H9 (cell line): ENCODE measurements at regions not wholly inside any gene's neighbourhood (a gene's known extent, or its start where the extent isn't known, plus 50 kb on each side); places are given as distances from the start of the nearest gene placed in this dataset.

Experiments
- DNase-seq: peaks from one replicate; pipeline ENCODE4 v3.0.0-alpha.2; 2017
- H2AFZ ChIP-seq: one replicate; pipeline ENCODE4 v1.6.1; 2013; ENCODE audit warnings: mild to moderate bottlenecking, low read length, control low read depth, moderate library complexity
- H2AK5ac ChIP-seq: 2 replicates; pipeline ENCODE4 v1.6.1; 2013; ENCODE audit warnings: low read length, control low read depth, mixed read lengths; ENCODE audit not compliant: insufficient read length
- H2BK120ac ChIP-seq: one replicate; pipeline ENCODE4 v1.6.1; 2013; ENCODE audit warnings: low read depth, mild to moderate bottlenecking, low read length, control low read depth, inconsistent platforms; ENCODE audit not compliant: poor library complexity, severe bottlenecking
- H2BK12ac ChIP-seq: 2 replicates; pipeline ENCODE4 v1.6.1; 2013; ENCODE audit warnings: low read length, control low read depth, mixed read lengths, low read depth; ENCODE audit not compliant: insufficient read length
- H2BK15ac ChIP-seq: 2 replicates; pipeline ENCODE4 v1.6.1; 2013; ENCODE audit warnings: low read depth, low read length, control low read depth
- H2BK20ac ChIP-seq: one replicate; pipeline ENCODE4 v1.6.1; 2013; ENCODE audit warnings: low read depth, mild to moderate bottlenecking, low read length, control low read depth, inconsistent platforms; ENCODE audit not compliant: poor library complexity, severe bottlenecking
- H2BK5ac ChIP-seq: 2 replicates; pipeline ENCODE4 v1.6.1; 2013; ENCODE audit warnings: low read length, control low read depth, mixed read lengths; ENCODE audit not compliant: insufficient read length
- H3K14ac ChIP-seq: 2 replicates; pipeline ENCODE4 v1.6.1; 2013; ENCODE audit warnings: low read length, control low read depth; ENCODE audit not compliant: insufficient read depth
- H3K18ac ChIP-seq: 2 replicates; pipeline ENCODE4 v1.6.1; 2013; ENCODE audit warnings: low read depth, mild to moderate bottlenecking, mixed read lengths, low read length, control low read depth; ENCODE audit not compliant: insufficient read length
- H3K23ac ChIP-seq: 2 replicates; pipeline ENCODE4 v1.6.1; 2013; ENCODE audit warnings: low read length, control low read depth, mixed read lengths, low read depth; ENCODE audit not compliant: insufficient read length
- H3K23me2 ChIP-seq: 2 replicates; pipeline ENCODE4 v1.6.1; 2013; ENCODE audit warnings: low read depth, mild to moderate bottlenecking, mixed read lengths, low read length, control low read depth; ENCODE audit not compliant: insufficient read length, poor library complexity, severe bottlenecking
- H3K27ac ChIP-seq: 2 replicates; pipeline ENCODE4 v1.5.1; 2013; ENCODE audit warnings: low read length, control low read depth, mixed read lengths, low read depth; ENCODE audit not compliant: insufficient read length
- H3K27me3 ChIP-seq: 2 replicates; pipeline ENCODE4 v1.6.1; 2013; ENCODE audit warnings: low read length, control low read depth, inconsistent platforms; ENCODE audit not compliant: insufficient read depth
- H3K4ac ChIP-seq: 2 replicates; pipeline ENCODE4 v1.6.1; 2013; ENCODE audit warnings: low read depth, mild to moderate bottlenecking, control low read depth, inconsistent platforms, low read length, moderate library complexity
- H3K4me1 ChIP-seq: 2 replicates; pipeline ENCODE4 v1.6.1; 2013; ENCODE audit warnings: low read length, control low read depth, inconsistent platforms; ENCODE audit not compliant: insufficient read depth
- H3K4me2 ChIP-seq: 2 replicates; pipeline ENCODE4 v1.6.1; 2013; ENCODE audit warnings: low read length, control low read depth, mixed read lengths; ENCODE audit not compliant: insufficient read length, insufficient read depth
- H3K56ac ChIP-seq: 2 replicates; pipeline ENCODE4 v1.6.1; 2013; ENCODE audit warnings: low read depth, mild to moderate bottlenecking, mixed read lengths, low read length, control low read depth; ENCODE audit not compliant: insufficient read length
- H3K79me1 ChIP-seq: 2 replicates; pipeline ENCODE4 v1.6.1; 2013; ENCODE audit warnings: low read depth, mild to moderate bottlenecking, moderate library complexity, low read length, control low read depth, inconsistent platforms; ENCODE audit not compliant: insufficient read depth, poor library complexity, severe bottlenecking
- H3K79me2 ChIP-seq: 2 replicates; pipeline ENCODE4 v1.6.1; 2013; ENCODE audit warnings: low read length, control low read depth, inconsistent platforms; ENCODE audit not compliant: insufficient read depth
- H3K9ac ChIP-seq: 2 replicates; pipeline ENCODE4 v1.6.1; 2013; ENCODE audit warnings: low read length, control low read depth, mixed read lengths; ENCODE audit not compliant: insufficient read length; ENCODE audit errors: extremely low read depth
- H3K9me3 ChIP-seq: one replicate; pipeline ENCODE4 v1.6.1; 2013; ENCODE audit warnings: low read depth, low read length, inconsistent platforms; ENCODE audit not compliant: control insufficient read depth
- H3T11ph ChIP-seq: one replicate; pipeline ENCODE4 v1.6.1; 2013; ENCODE audit warnings: mild to moderate bottlenecking, low read length, control low read depth, inconsistent platforms
- H4K20me1 ChIP-seq: one replicate; pipeline ENCODE4 v1.6.1; 2013; ENCODE audit not compliant: control insufficient read depth, insufficient read length, insufficient read depth
- H4K5ac ChIP-seq: 2 replicates; pipeline ENCODE4 v1.6.1; 2013; ENCODE audit warnings: low read depth, mild to moderate bottlenecking, mixed read lengths, low read length, control low read depth; ENCODE audit not compliant: insufficient read length
- H4K8ac ChIP-seq: replicated peaks from 2 replicates; pipeline ENCODE4 v1.6.1; 2013; ENCODE audit warnings: low read length, control low read depth, mixed read lengths, low read depth; ENCODE audit not compliant: insufficient read length
- H4K91ac ChIP-seq: 2 replicates; pipeline ENCODE4 v1.6.1; 2013; ENCODE audit warnings: low read depth, mild to moderate bottlenecking, moderate library complexity, mixed read lengths, low read length, control low read depth; ENCODE audit not compliant: insufficient read length
- H3K27ac Mint-ChIP-seq, 3 experiments: 2 replicates in 2 of 3; 3 replicates in 1 of 3; pipeline ENCODE4 v1.8.0; 2020 to 2021; ENCODE audit warnings: mixed read lengths in 3 of 3, mild to moderate bottlenecking in 1 of 3, moderate library complexity in 1 of 3
- H3K27me3 Mint-ChIP-seq: 2 replicates; pipeline ENCODE4 v1.8.0; 2021; ENCODE audit warnings: low read depth, mild to moderate bottlenecking, moderate library complexity, mixed read lengths
- H3K36me3 Mint-ChIP-seq, 3 experiments: 2 replicates in 2 of 3; 3 replicates in 1 of 3; pipeline ENCODE4 v1.8.0; 2020 to 2021; ENCODE audit warnings: low read depth in 3 of 3, mixed read lengths in 3 of 3; ENCODE audit not compliant: insufficient read depth in 1 of 3
- H3K4me1 Mint-ChIP-seq, 2 experiments: 2 replicates each; pipeline ENCODE4 v1.8.0; 2020; ENCODE audit warnings: mixed read lengths in 2 of 2
- H3K4me3 Mint-ChIP-seq, 2 experiments: 2 replicates in 1 of 2; 3 replicates in 1 of 2; pipeline ENCODE4 v1.8.0; 2020 to 2021; ENCODE audit warnings: mild to moderate bottlenecking in 2 of 2, mixed read lengths in 2 of 2, moderate library complexity in 1 of 2
- H3K9me3 Mint-ChIP-seq, 2 experiments: 2 replicates in 1 of 2; 3 replicates in 1 of 2; pipeline ENCODE4 v1.8.0; 2020; ENCODE audit warnings: mild to moderate bottlenecking in 2 of 2, mixed read lengths in 2 of 2, moderate library complexity in 1 of 2
- CTCF ChIP-seq: fragments of 200-600 bp; sonication (generic); conservative IDR thresholded peaks from 3 replicates; pipeline ENCODE4 v1.8.0; 2021; ENCODE audit warnings: antibody characterized with exemption, mild to moderate bottlenecking
- WGBS: extraction: QIAGEN DNeasy Blood & Tissue Kit; methylation state at CpG from one replicate; pipeline ENCODE4 v1.1.7; 2013; ENCODE audit warnings: missing lambda C conversion rate, low lambda C conversion rate, mixed read lengths; ENCODE audit not compliant: insufficient read length; ENCODE audit errors: extremely low coverage; 5-methylcytosine and 5-hydroxymethylcytosine counted together

- WGBS = no CpG with 5 or more reads among the region's 3 CpGs
Measured at GRCh38 chr6:51289041-51289440, 470.4 kb downstream of the TFAP2B start.

More at GRCh38 chr6:51289041-51289440, 470.4 kb downstream of the TFAP2B start:
- Histone ChIP-seq H2BK15ac (no peak overlapping the region), H3K79me1 (no peaks in the 10 kb centered on the region), H3K9ac (no peak overlapping the region), H3K23ac (no peak overlapping the region), H3K18ac (no peak overlapping the region), H3K79me2 (no peaks in the 10 kb centered on the region), H3K23me2 (no peaks in the 10 kb centered on the region), H4K8ac (no peak overlapping the region), H3K4me2 (no peak overlapping the region), H2BK5ac (no peak overlapping the region), H3K9me3 (no peaks in the 10 kb centered on the region), H3K27me3 (no peaks in the 10 kb centered on the region), H3T11ph (no peak overlapping the region), H2BK20ac (no peak overlapping the region), H2BK12ac (no peak overlapping the region), H2BK120ac (no peak overlapping the region), H4K20me1 (no peaks in the 10 kb centered on the region), H3K4me1 (no peaks in the 10 kb centered on the region), H2AK5ac (no peak overlapping the region), H4K5ac (no peak overlapping the region), H3K14ac (no peak overlapping the region), H3K27ac (no peak overlapping the region), H3K4ac (no peak overlapping the region), H2AFZ (no peak overlapping the region), H3K56ac (no peak overlapping the region), H4K91ac (no peak overlapping the region)
- H3K36me3 Mint-ChIP-seq = no peaks in the 10 kb centered on the region
- no peak for DNase-seq
- H3K4me3 Mint-ChIP-seq = no peak overlapping the region
- peaks cover 13 to 16% of the 10 kb centered on the region in 2 experiments for H3K4me1 Mint-ChIP-seq
- no peaks in the 10 kb centered on the region; the same call in 1 of the 2 replicates for H3K27me3 Mint-ChIP-seq
- no peak for TF ChIP-seq CTCF
- no peak overlapping the region for H3K27ac Mint-ChIP-seq
- H3K9me3 Mint-ChIP-seq = no peaks in the 10 kb centered on the region
